ENCODE measurements at regions not wholly inside any gene's neighbourhood (a gene's known extent, or its start where the extent isn't known, plus 50 kb on each side); places are given as distances from the start of the nearest gene placed in this dataset.
"Not testable (repeated sequence)": the region's sequence is repeated elsewhere in the genome, so short reads cannot be mapped to it uniquely, and the experiment has no call there.

- no peak for DNase-seq
- intact Hi-C loops (cut with DNase I): loop anchor here in 1 of 4 donors (10.0 kb wide), 1 partner anchor 52 kb away; no protein-coding TSS in a partner anchor
- H3K27me3 ChIP-seq: no peaks in the 10 kb centered on the region
- TF ChIP-seq EP300 (IDR thresholded peaks at IDR 0.05) (no peak), CTCF (IDR thresholded peaks at IDR 0.05) (no peak), POLR2A (IDR thresholded peaks at IDR 0.05) (no peak)
- 86 to 90% (median 89%) methylated on average over 6 of the region's 6 CpGs for WGBS, 3 donors
- no peaks in the 10 kb centered on the region for H3K9me3 ChIP-seq
- H3K4me1 ChIP-seq (ENCODE audit: insufficient read depth): peaks cover 1% of the 10 kb centered on the region
- no peaks in the 10 kb centered on the region for H3K36me3 ChIP-seq
- H3K4me3 ChIP-seq: no peak overlapping the region
- no peak overlapping the region for H3K27ac ChIP-seq
Measured at GRCh38 chr13:39823063-39823713, 167.7 kb downstream of the COG6 start.

GRCh38 chr13:39825886-39826285 is 170.4 kb downstream of the COG6 start:
- Histone ChIP-seq H3K36me3 (no peaks in the 10 kb centered on the region), H3K9me3 (no peaks in the 10 kb centered on the region), H3K4me3 (no peak overlapping the region), H3K27me3 (no peaks in the 10 kb centered on the region), H3K4me1 (ENCODE audit: insufficient read depth) (peaks cover 1% of the 10 kb centered on the region), H3K27ac (no peak overlapping the region)
- WGBS, 3 donors: 95 to 98% (median 97%) methylated on average over 6 of the region's 6 CpGs
- intact Hi-C loops (cut with DNase I): loop anchor here in 1 of 4 donors (10.0 kb wide), 1 partner anchor 49 kb away; no protein-coding TSS in a partner anchor
- DNase-seq: no peak
- TF ChIP-seq EP300 (IDR thresholded peaks at IDR 0.05) (no peak), CTCF (IDR thresholded peaks at IDR 0.05) (no peak), POLR2A (IDR thresholded peaks at IDR 0.05) (no peak)

- Histone ChIP-seq H3K36me3 (no peaks in the 10 kb centered on the region), H3K27ac (no peak overlapping the region), H3K27me3 (no peaks in the 10 kb centered on the region), H3K9me3 (no peaks in the 10 kb centered on the region), H3K4me1 (ENCODE audit: insufficient read depth) (no peaks in the 10 kb centered on the region), H3K4me3 (no peak overlapping the region)
- no peak for DNase-seq
- no peak for TF ChIP-seq EP300 (IDR thresholded peaks at IDR 0.05)
- TF ChIP-seq POLR2A (IDR thresholded peaks at IDR 0.05): no peak
- TF ChIP-seq CTCF (IDR thresholded peaks at IDR 0.05): no peak
- intact Hi-C loops (cut with DNase I): no loop called here
- WGBS, 3 donors: 69 to 76% (median 71%) methylated on average over 7 of the region's 7 CpGs
Measured at GRCh38 chr13:39835253-39835652, 179.8 kb downstream of the COG6 start.

GRCh38 chr13:39836038-39836437 is 180.6 kb downstream of the COG6 start:
- 69 to 80% (median 74%) methylated on average over 2 of the region's 2 CpGs for WGBS, 3 donors
- Histone ChIP-seq H3K9me3 (no peaks in the 10 kb centered on the region), H3K4me1 (ENCODE audit: insufficient read depth) (no peaks in the 10 kb centered on the region), H3K27ac (no peak overlapping the region), H3K36me3 (no peaks in the 10 kb centered on the region), H3K27me3 (no peaks in the 10 kb centered on the region), H3K4me3 (no peak overlapping the region)
- no peak for TF ChIP-seq POLR2A (IDR thresholded peaks at IDR 0.05)
- no peak for TF ChIP-seq CTCF (IDR thresholded peaks at IDR 0.05)
- TF ChIP-seq EP300 (IDR thresholded peaks at IDR 0.05): no peak
- intact Hi-C loops (cut with DNase I): no loop called here
- no peak for DNase-seq

GRCh38 chr13:39837866-39838265 is 182.4 kb downstream of the COG6 start:
- H3K27ac ChIP-seq; H3K36me3 ChIP-seq; DNase-seq; H3K4me3 ChIP-seq; H3K4me1 ChIP-seq (ENCODE audit: insufficient read depth); H3K9me3 ChIP-seq; H3K27me3 ChIP-seq; intact Hi-C loops (cut with DNase I): not testable (repeated sequence)
- WGBS, 3 donors: 91 to 98% (median 98%) methylated on average over 1 of the region's 1 CpG
